ENCODE measurements at regions not wholly inside any gene's neighbourhood (a gene's known extent, or its start where the extent isn't known, plus 50 kb on each side); places are given as distances from the start of the nearest gene placed in this dataset.

DNA sequence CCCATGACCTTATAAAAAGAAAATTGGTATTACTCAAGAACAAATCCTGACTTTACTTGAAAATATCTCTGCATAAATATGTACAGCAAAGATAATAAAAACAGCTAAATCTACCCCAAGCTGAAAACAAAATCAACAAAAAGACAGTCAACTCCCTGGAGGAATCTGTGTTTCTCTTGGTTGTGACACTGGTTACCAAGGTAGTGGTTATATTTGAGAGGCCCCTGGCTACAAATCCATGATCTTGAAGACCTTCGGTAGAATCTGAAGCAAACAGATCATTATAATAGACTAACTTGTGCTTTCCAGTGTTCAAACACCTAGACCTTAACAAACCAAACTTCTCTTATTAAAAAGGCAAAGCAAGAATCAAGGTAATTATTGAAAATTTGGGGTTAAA, 123.9 kb upstream of the SGCE start:
- CTCF ChIA-PET (ENCODE audit: partially characterized antibody): no interaction called here
- Histone ChIP-seq H2BK20ac (ENCODE audit: low read length) (no peak overlapping the region), H2AFZ (ENCODE audit: low read length) (no peak overlapping the region), H3K27ac (ENCODE audit: low read depth, low read length) (no peak overlapping the region), H4K8ac (ENCODE audit: extremely low read depth, insufficient read depth, low read length) (no peak overlapping the region), H2BK12ac (ENCODE audit: low read depth, low read length) (no peak overlapping the region), H4K5ac (ENCODE audit: insufficient read length, low read depth, low read length) (no peak overlapping the region), H3K79me2 (ENCODE audit: control insufficient read depth in 1 of 2, insufficient read depth in 2 of 2, low read length in 2 of 2) (no peaks in the 10 kb centered on the region), H2BK15ac (ENCODE audit: low read length) (no peak overlapping the region), H3K27me3 (replicated peaks in 1 of 4; ENCODE audit: control insufficient read depth in 3 of 4, extremely low read depth in 1 of 4, insufficient read depth in 3 of 4, low read length in 3 of 4) (no peaks in the 10 kb centered on the region), H3K56ac (replicated peaks; ENCODE audit: insufficient read length, low read depth, low read length) (no peak overlapping the region), H4K91ac (replicated peaks; ENCODE audit: insufficient read length, low read length) (no peak overlapping the region), H3K4me2 (ENCODE audit: insufficient read depth in 1 of 2, low read depth in 2 of 2, low read length in 2 of 2) (no peak overlapping the region), H3K18ac (ENCODE audit: extremely low read depth, low read length) (no peak overlapping the region), H2BK5ac (ENCODE audit: low read depth, low read length) (no peak overlapping the region), H3K36me3 (ENCODE audit: control insufficient read depth in 2 of 4, insufficient read depth in 4 of 4, low read length in 3 of 4) (no peaks in the 10 kb centered on the region), H3K14ac (ENCODE audit: insufficient read length) (no peak overlapping the region), H4K20me1 (replicated peaks in 1 of 2; ENCODE audit: control insufficient read depth in 1 of 2, insufficient read depth in 2 of 2, low read length in 2 of 2) (no peaks in the 10 kb centered on the region), H2AK5ac (ENCODE audit: low read depth, low read length) (no peak overlapping the region), H3K4me1 (replicated peaks in 1 of 4; ENCODE audit: control insufficient read depth in 3 of 4, insufficient read depth in 4 of 4, low read length in 3 of 4) (no peaks in the 10 kb centered on the region), H3K4me3 (ENCODE audit: extremely low read depth in 1 of 4, insufficient read depth in 2 of 4, low read depth in 3 of 4, low read length in 4 of 4) (no peak overlapping the region), H3K79me1 (ENCODE audit: low read depth, low read length) (no peaks in the 10 kb centered on the region), H3K9me3 (ENCODE audit: insufficient read depth in 2 of 2, low read depth in 1 of 2, low read length in 1 of 2) (no peaks in the 10 kb centered on the region), H3K23me2 (ENCODE audit: low read depth, low read length) (no peaks in the 10 kb centered on the region), H3K23ac (ENCODE audit: insufficient read length) (no peak overlapping the region), H3K9ac (replicated peaks in 1 of 4; ENCODE audit: extremely low read depth in 1 of 4, low read depth in 3 of 4, low read length in 3 of 4) (no peak overlapping the region), H2BK120ac (replicated peaks; ENCODE audit: low read depth, low read length) (no peak overlapping the region), H3K4ac (replicated peaks; ENCODE audit: insufficient read length, low read depth, low read length) (no peak overlapping the region)
- POLR2A ChIA-PET (ENCODE audit: partially characterized antibody): no interaction called here
- DNase-seq (ENCODE audit: low read depth in 1 of 2, low spot score in 2 of 2): no peak
- FAIRE-seq: no peak
- TF ChIP-seq RAD21 (IDR thresholded peaks at IDR 0.05 in 1 of 2, conservative IDR thresholded peaks at IDR 0.05 in 1 of 2; ENCODE audit: low read depth in 2 of 2, low read length in 2 of 2) (no peak), CBX5 (IDR thresholded peaks at IDR 0.05; ENCODE audit: low read depth, low read length) (no peak), KDM5A (IDR thresholded peaks at IDR 0.05; ENCODE audit: low read length) (no peak), BACH1 (IDR thresholded peaks at IDR 0.05; ENCODE audit: low read length) (no peak), RXRA (IDR thresholded peaks at IDR 0.05; ENCODE audit: insufficient read depth, low read depth, low read length) (no peak), GTF2F1 (IDR thresholded peaks at IDR 0.05; ENCODE audit: borderline replicate concordance, low read depth, low read length) (no peak), EP300 (IDR thresholded peaks at IDR 0.05; ENCODE audit: borderline replicate concordance in 1 of 2, low read depth in 2 of 2, low read length in 2 of 2) (no peak), SRF (IDR thresholded peaks at IDR 0.05; ENCODE audit: low read depth, low read length) (no peak)
- TF ChIP-seq, protein P1, sequence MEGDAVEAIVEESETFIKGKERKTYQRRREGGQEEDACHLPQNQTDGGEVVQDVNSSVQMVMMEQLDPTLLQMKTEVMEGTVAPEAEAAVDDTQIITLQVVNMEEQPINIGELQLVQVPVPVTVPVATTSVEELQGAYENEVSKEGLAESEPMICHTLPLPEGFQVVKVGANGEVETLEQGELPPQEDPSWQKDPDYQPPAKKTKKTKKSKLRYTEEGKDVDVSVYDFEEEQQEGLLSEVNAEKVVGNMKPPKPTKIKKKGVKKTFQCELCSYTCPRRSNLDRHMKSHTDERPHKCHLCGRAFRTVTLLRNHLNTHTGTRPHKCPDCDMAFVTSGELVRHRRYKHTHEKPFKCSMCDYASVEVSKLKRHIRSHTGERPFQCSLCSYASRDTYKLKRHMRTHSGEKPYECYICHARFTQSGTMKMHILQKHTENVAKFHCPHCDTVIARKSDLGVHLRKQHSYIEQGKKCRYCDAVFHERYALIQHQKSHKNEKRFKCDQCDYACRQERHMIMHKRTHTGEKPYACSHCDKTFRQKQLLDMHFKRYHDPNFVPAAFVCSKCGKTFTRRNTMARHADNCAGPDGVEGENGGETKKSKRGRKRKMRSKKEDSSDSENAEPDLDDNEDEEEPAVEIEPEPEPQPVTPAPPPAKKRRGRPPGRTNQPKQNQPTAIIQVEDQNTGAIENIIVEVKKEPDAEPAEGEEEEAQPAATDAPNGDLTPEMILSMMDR (IDR thresholded peaks at IDR 0.05; ENCODE audit: control extremely low read depth in 1 of 3, insufficient read depth in 1 of 3, low read depth in 1 of 3, low read length in 3 of 3): no peak
- 100% methylated on average over 1 of the region's 1 CpG; no CpG with 5 or more reads in 1 of the 2 experiments for WGBS, 2 experiments (ENCODE audit: extremely low coverage in 1 of 2, insufficient coverage in 1 of 2, insufficient read length in 1 of 2, insufficient replicate concordance in 2 of 2, low coverage in 1 of 2, low lambda C conversion rate in 2 of 2, missing lambda C conversion rate in 1 of 2)

Data from H1 (cell line).